ENCODE measurements at regions not wholly inside any gene's neighbourhood (a gene's known extent, or its start where the extent isn't known, plus 50 kb on each side); places are given as distances from the start of the nearest gene placed in this dataset.

DNA sequence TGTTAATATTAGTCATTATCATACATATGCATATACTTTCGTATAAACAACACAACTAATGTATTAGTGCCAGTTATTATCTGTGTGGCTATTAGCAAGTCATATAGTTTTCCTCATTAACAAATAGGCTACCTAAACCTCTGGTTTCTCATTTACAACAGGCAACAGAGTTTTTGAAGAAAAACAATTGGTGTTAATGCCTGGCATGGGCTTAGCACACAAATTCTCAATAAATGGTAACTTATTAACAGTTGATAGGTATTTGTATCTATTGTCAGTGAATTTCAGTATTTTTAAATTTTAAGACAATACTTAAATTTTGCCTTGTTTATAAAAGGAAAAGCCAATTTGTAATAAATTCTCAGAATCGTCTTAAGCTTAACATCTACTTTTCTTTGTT, 182.5 kb downstream of the PMAIP1 start (continued):
- TF ChIP-seq, protein P1, sequence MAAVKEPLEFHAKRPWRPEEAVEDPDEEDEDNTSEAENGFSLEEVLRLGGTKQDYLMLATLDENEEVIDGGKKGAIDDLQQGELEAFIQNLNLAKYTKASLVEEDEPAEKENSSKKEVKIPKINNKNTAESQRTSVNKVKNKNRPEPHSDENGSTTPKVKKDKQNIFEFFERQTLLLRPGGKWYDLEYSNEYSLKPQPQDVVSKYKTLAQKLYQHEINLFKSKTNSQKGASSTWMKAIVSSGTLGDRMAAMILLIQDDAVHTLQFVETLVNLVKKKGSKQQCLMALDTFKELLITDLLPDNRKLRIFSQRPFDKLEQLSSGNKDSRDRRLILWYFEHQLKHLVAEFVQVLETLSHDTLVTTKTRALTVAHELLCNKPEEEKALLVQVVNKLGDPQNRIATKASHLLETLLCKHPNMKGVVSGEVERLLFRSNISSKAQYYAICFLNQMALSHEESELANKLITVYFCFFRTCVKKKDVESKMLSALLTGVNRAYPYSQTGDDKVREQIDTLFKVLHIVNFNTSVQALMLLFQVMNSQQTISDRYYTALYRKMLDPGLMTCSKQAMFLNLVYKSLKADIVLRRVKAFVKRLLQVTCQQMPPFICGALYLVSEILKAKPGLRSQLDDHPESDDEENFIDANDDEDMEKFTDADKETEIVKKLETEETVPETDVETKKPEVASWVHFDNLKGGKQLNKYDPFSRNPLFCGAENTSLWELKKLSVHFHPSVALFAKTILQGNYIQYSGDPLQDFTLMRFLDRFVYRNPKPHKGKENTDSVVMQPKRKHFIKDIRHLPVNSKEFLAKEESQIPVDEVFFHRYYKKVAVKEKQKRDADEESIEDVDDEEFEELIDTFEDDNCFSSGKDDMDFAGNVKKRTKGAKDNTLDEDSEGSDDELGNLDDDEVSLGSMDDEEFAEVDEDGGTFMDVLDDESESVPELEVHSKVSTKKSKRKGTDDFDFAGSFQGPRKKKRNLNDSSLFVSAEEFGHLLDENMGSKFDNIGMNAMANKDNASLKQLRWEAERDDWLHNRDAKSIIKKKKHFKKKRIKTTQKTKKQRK (IDR thresholded peaks at IDR 0.05; ENCODE audit: borderline replicate concordance, low read depth, low read length) = no peak
- TF ChIP-seq POLR2AphosphoS2 (IDR thresholded peaks at IDR 0.05; ENCODE audit: low read length) = no peak

DNA sequence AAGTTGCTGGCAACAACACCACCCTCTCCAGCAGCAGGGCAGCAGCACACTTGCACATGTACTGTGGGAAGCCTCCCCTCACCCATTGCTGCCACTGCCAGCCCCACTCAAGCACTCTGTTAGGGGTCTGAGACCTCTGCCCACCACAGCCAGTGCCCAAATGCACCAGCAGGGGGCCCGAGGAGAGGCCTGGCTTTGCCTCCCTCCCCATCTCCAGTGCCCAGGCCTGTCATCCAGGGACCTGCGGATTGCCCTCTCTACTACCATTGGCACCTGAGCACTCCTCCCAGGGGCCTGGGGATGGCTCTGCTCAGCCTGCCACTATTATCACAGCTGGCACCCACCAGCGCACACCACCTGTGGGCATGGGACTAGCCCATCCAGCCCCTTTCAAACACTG, 175.7 kb downstream of the PMAIP1 start:
- ChIA-PET CTCF (ENCODE audit: low intra/inter-chr PET ratio) (no interaction called here), POLR2A (no interaction called here)
- in situ Hi-C loops (cut with MboI) (no loop called here), intact Hi-C loops (cut with micrococcal nuclease) (no loop called here)
- no peaks in the 10 kb centered on the region for H3K36me3 ChIP-seq (ENCODE audit: control insufficient read depth, insufficient read depth, low read length)
- ATAC-seq (no peak), DNase-seq (ENCODE audit: extremely low read depth in 1 of 4, low spot score in 3 of 4) (no peak), FAIRE-seq (no peak)
- no peaks in the 10 kb centered on the region for H4K20me1 ChIP-seq (replicated peaks; ENCODE audit: control insufficient read depth, insufficient read depth, low read length)
- H3K27me3 ChIP-seq (ENCODE audit: control insufficient read depth in 2 of 2, insufficient read depth in 2 of 2, low read length in 2 of 2) = no peaks in the 10 kb centered on the region
- TF ChIP-seq MBD2 (IDR thresholded peaks at IDR 0.05; ENCODE audit: borderline replicate concordance, low read depth) (no peak), JUNB (CRISPR knock-in tag; conservative IDR thresholded peaks at IDR 0.05) (no peak)
- TF ChIP-seq, protein P2, sequence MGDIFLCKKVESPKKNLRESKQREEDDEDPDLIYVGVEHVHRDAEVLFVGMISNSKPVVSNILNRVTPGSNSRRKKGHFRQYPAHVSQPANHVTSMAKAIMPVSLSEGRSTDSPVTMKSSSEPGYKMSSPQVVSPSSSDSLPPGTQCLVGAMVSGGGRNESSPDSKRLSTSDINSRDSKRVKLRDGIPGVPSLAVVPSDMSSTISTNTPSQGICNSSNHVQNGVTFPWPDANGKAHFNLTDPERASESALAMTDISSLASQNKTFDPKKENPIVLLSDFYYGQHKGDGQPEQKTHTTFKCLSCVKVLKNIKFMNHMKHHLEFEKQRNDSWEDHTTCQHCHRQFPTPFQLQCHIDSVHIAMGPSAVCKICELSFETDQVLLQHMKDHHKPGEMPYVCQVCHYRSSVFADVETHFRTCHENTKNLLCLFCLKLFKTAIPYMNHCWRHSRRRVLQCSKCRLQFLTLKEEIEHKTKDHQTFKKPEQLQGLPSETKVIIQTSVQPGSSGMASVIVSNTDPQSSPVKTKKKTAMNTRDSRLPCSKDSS (IDR thresholded peaks at IDR 0.05; ENCODE audit: low read depth, partially characterized antibody) = no peak
- H3K9ac ChIP-seq (ENCODE audit: insufficient read depth in 1 of 2, low read depth in 2 of 2, low read length in 2 of 2) = no peak overlapping the region
- H3K27ac ChIP-seq (ENCODE audit: extremely low read depth, low read depth, low read length) = no peak overlapping the region
- no peaks in the 10 kb centered on the region for H3K79me2 ChIP-seq (ENCODE audit: control insufficient read depth, insufficient read depth, low read length)
- H3K4me3 ChIP-seq = no peak overlapping the region
- 0% methylated on average over 1 of the region's 3 CpGs for WGBS (ENCODE audit: insufficient coverage, low coverage, missing lambda C conversion rate)
- no peaks in the 10 kb centered on the region for H3K9me3 ChIP-seq (replicated peaks; ENCODE audit: control insufficient read depth, insufficient read depth, low read depth, low read length)
- BruUV-seq (replicated peaks) = no TSS peak
- H3K9me1 ChIP-seq (ENCODE audit: control insufficient read depth, insufficient read depth, low read length) = no peaks in the 10 kb centered on the region
- H3K4me2 ChIP-seq (ENCODE audit: insufficient read depth, low read length) = no peak overlapping the region
- H3K4me1 ChIP-seq (replicated peaks in 1 of 2; ENCODE audit: control insufficient read depth in 2 of 2, insufficient read depth in 2 of 2, low read length in 2 of 2) = no peaks in the 10 kb centered on the region; a peak in 2 of 5 replicates
- H2AFZ ChIP-seq (ENCODE audit: low read depth, low read length) = no peak overlapping the region

All from K562 (cell line).